Cardiac fibroblast (primary cell): ENCODE measurements at regions not wholly inside any gene's neighbourhood (a gene's known extent, or its start where the extent isn't known, plus 50 kb on each side); places are given as distances from the start of the nearest gene placed in this dataset.

Source experiments
- DNase-seq, 2 donors: peaks; one replicate each; pipeline versions ENCODE4 v3.0.0 to v3.0.0-alpha.2; 2010; ENCODE audit warnings: low read depth in 2 of 2
- H3K4me3 ChIP-seq, 2 donors: replicated peaks in 1 of 2; 1 replicate in 1 of 2; 2 replicates in 1 of 2; pipeline ENCODE4 v1.5.1; 2011; ENCODE audit warnings: low read depth in 2 of 2, low read length in 2 of 2, mild to moderate bottlenecking in 2 of 2, moderate library complexity in 1 of 2
- CTCF ChIP-seq: IDR thresholded peaks from one replicate; pipeline ENCODE4 v1.5.1; 2011; ENCODE audit warnings: low read depth, mild to moderate bottlenecking, low read length, inconsistent platforms

GRCh38 chr1:14514739-14515138 is 83.7 kb upstream of the KAZN start:
- TF ChIP-seq CTCF = no peak
- DNase-seq = no peak
- H3K4me3 ChIP-seq = no peak overlapping the region

GRCh38 chr1:14516974-14517840 is 81.3 kb upstream of the KAZN start:
- no peak for TF ChIP-seq CTCF
- DNase-seq = peak; percentile 76 to 96
- H3K4me3 ChIP-seq = no peak overlapping the region

DNA sequence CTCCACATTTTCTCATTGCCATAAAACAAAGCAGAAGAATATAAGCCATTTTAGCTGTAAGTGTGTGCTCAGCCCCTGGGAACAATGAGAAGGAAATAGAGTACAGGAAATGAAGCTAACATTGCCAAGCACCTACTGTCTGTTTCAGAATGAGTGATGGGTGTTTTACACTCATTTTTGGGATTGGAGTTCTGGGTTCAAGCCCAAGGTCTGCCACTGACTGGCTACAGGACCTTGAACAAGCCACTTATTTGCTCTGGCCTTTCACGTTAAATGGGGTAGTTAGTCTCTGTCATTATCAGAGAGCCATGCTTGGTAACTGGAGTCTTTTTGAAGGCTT is 80.7 kb upstream of the KAZN start:
- no peak overlapping the region for H3K4me3 ChIP-seq
- DNase-seq = no peak
- no peak for TF ChIP-seq CTCF

DNA sequence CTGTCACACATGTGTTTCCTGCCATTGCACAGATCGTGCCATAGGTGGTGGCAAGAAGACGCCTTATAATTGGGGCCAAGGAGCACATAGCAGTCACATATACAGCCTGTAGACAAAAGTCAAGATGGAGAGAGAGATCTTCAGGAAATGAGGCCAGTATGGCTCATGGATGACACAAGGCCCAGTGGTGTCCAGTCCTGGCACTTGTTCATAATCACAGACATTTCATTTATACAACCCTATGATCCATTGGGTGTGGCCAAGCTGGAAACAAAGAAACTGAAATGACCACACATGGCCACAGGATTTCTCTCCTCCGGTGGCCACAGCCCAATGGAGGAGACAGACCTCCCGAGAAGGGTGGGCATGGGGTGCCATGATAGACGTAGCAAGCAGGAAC is 78.5 kb upstream of the KAZN start:
- peak in 1 of 2 donors; percentile 10 for DNase-seq
- TF ChIP-seq CTCF = no peak
- H3K4me3 ChIP-seq = no peak overlapping the region

DNA sequence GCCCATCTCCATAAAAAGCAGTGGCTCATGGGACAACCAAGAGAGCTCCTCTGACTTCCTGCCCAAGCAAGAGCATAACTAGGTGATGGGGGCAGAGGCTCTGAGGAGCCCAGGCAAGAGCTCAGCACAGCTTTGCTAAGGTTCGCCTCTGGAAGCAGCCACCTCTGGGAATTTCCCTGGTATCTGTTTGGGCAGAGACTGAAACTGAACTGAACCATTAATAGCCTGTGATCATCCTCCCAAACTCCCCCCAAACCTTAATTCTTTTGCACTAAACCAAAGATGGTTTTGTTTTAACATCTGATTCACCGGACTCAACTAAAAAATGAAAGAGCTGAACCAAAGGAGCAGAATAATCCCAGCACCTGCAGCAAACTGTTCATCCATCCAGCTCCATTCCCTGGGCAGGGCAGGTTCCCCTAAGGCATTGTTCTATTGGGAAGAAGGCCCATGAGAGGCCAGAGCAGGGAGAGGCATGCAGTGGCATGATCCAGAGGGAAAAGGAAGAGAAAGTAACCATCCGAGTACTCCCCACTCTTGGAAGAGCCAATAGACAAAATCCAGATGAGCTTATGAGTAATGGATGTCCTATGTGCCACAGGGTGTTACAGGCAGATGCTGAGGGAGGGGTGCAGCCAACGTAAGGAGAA is 77.8 kb upstream of the KAZN start:
- H3K4me3 ChIP-seq = no peak overlapping the region
- no peak for DNase-seq
- no peak for TF ChIP-seq CTCF

GRCh38 chr1:14521622-14522021 is 76.9 kb upstream of the KAZN start:
- no peak for TF ChIP-seq CTCF
- no peak overlapping the region for H3K4me3 ChIP-seq
- peak in 1 of 2 donors; percentile 91 for DNase-seq
